Hepatic stellate cell (primary cell): ENCODE measurements at regions not wholly inside any gene's neighbourhood (a gene's known extent, or its start where the extent isn't known, plus 50 kb on each side); places are given as distances from the start of the nearest gene placed in this dataset.

Source experiments
- DNase-seq: peaks from one replicate; pipeline ENCODE4 v3.0.0; 2011; ENCODE audit warnings: low spot score

- DNase-seq = peak; percentile 67
Measured at GRCh38 chr10:113326160-113327111, 226.4 kb upstream of the HABP2 start.

DNA sequence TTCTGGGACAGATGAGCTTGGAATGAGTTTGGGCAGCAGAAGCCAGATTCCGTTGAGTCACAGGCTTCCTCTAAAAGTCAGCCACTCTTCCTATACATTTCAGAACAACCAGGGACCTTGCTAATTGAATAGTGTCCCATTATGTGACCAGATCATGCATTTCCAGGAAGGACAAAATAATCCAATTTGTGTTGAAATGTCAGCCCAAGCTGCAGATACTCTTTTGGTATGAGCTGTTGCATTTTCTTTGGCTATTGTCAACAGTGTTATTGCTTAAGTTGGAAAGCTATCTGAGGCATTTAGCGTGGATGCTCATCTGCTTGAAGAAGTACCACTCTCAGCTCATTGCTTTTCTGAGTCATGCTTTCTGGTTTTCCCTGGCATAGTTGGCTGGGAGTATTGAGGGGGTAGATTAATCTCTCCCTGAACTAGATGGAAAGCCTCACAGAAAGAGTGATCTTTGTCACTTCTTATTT lies 223.7 kb upstream of the HABP2 start:
- no peak for DNase-seq

- no peak for DNase-seq
Measured at GRCh38 chr10:113331961-113332360, 220.9 kb upstream of the HABP2 start.

- no peak for DNase-seq
Measured at GRCh38 chr10:113333313-113333712, 219.5 kb upstream of the HABP2 start.

DNA sequence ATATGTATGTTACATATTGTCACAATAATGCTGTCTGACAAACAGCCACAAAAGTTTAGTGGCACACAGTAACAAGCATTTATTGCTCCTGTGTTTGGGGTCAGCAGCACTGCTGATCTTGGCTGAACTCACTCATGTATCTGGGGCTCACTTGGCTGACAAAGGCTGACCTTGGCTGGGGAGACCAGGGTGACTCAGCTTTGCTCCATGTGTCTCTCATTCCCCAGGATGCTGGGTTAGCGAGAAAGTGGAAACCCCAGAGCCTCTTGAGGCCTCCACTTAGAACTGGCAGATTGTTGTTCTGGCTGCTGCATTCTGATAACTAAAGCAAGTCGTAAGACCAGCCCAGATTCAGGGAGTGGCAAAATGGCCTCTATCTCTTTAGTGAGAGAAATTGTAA lies 217.3 kb upstream of the HABP2 start:
- DNase-seq = no peak

GRCh38 chr10:113336549-113337130 lies 216.2 kb upstream of the HABP2 start:
- no peak for DNase-seq

DNA sequence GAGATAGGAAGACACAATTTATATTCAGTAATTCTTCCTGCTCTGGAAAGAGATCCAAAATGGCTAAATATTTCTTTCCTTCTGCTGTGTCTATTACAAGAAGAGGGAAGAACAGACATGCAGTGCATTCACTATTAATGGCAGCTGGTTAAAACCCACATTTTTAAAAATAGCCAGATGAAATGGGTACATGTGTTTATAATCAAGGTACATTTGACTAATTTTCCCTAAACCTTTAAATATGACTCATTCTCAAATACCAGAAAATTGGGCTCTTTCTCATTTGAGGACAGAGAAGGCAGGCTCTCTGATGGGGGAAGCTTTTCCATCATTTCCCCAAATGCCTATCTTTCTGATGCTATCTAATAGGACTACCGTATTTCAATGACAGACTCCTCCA lies 215.7 kb upstream of the HABP2 start:
- DNase-seq = no peak

DNA sequence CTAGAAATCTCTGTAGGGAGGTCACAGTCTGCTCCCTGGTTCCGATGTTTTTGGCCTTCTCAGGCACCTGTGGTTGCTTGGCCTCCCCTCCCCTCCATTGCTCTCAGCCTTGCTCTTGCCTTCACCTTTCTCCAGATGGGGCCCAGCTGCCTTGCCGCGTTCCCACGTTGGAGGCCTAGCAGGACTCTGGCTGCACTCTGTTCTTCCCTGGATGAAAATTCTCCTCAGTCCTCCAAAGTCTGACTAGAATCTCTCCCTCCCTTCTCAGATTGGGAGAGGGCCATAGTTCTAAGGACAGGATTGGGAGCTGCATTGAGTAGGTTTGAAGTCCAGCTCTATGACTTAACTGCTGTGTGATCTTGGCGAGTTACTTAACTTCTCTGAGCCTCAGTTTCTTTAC lies 213.7 kb upstream of the HABP2 start:
- DNase-seq = no peak

- DNase-seq = no peak
Measured at GRCh38 chr10:113340282-113340681, 212.6 kb upstream of the HABP2 start.

DNA sequence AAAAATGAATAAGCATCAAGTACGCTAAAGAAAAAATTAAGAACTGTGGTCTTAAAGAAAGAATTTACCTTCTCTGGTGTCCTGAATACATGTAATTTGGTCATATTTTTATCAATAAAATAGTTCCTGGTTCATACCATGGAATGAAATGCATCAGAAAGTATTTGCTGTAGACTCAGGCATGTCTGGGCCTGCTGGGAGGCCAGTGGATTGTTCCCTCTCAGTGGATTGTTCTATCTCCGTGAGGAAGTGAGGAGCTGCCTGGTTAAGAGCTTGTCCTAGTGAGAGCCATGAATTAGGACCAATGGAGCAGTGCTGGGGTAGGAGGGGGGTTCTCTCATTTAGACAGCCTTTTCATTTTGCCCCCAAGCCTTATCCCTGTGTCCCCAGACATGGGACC lies 211.7 kb upstream of the HABP2 start:
- no peak for DNase-seq

- no peak for DNase-seq
Measured at GRCh38 chr10:113345826-113346624, 206.8 kb upstream of the HABP2 start.

DNA sequence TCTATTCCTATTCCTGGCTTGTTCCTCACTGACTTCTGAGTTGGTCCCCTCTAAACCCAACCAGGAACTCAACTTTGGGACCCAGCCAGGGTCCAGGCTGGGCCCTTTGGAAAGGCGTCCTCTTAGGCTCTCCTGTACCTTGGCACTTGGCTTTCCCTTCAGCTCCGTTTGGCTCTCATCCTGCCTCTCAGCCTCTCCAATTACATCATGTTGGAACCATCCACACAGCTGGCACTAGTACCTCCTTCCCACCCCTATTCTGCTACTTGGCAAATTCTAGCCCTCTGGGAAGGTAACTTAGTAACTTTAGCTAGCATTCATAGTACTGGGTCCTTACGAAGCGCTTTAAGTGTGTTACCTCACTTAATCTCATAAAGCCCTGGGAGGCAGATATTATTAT lies 205.3 kb upstream of the HABP2 start:
- DNase-seq = no peak

DNA sequence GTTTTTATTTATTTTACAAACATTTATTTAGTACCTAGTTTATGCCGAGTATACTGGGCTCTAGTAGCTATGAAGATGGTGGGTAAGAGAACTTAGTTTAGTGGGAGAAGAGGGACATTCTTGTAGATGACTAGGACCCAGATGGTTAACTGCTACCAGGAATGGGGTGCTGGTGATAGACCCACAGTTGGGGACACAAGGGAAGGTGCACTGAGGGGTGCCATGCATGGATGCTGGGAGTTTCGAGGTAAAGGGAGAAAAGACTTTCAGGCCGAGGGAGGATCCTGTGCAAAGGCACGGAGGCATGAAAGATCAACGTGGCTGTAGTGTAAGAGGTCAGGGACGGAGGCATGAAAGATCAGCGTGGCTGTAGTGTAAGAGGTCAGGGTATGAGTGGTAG lies 204.2 kb upstream of the HABP2 start:
- no peak for DNase-seq

GRCh38 chr10:113350311-113351040 lies 202.4 kb upstream of the HABP2 start:
- DNase-seq = no peak

DNA sequence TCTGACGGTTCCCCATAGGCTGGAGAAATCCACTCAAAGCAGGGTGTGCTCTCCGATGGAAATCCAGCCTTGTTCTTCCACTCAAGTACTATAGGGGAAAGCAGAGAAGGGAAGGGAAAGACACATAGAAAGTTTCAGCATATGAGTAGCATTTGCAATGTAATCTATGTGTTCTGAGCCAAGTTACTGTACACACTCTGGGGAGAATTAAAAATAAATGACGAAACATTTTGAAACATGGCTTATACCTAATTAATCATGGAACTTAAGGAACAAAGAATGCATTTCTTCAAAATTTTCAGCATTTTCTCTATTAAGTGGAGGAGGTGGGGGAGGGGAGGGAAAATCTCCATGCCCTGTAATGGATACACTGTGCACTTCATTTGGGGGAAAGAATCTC lies 198.1 kb upstream of the HABP2 start:
- no peak for DNase-seq

DNA sequence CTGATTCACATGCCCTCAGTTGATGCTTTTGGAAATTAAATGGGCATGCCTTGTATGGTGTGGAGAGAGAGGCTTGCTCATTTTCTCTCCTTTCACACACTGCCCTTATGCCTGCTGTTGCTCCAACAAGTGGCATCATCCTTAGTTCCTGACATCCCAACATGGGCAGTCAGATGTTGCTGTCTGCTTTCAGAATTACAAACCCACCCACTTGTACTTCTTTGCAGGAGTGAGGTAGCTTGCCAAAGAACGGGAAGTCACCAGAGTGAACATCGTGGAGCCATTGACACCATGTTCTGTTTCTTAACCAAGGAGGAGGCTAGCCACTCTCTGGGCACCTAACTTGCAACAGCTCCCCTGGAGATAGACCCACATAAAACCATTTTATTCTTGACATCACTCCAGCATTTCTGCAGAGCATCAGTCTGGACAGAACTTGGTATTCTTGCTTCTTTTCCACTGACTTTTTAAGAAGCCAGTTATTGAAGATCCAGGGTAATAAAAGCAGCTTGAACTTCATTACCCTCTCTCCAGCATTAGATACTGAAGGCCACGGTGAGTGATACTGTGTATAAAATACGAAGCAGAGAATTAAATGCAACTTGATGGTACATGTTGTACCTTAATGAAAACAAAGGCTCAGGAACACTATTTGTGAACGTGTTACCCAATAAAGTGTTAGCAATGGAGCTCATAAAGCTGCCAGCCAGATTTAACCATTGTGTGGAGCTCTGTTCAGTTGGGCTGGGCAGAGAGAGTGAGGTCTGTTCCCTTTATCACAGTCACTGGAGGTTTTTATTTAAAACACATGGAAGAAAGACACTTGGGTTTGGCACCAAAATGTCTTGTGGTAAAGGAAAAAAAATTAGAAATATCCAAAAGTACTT lies 195.8 kb upstream of the HABP2 start:
- no peak for DNase-seq

DNA sequence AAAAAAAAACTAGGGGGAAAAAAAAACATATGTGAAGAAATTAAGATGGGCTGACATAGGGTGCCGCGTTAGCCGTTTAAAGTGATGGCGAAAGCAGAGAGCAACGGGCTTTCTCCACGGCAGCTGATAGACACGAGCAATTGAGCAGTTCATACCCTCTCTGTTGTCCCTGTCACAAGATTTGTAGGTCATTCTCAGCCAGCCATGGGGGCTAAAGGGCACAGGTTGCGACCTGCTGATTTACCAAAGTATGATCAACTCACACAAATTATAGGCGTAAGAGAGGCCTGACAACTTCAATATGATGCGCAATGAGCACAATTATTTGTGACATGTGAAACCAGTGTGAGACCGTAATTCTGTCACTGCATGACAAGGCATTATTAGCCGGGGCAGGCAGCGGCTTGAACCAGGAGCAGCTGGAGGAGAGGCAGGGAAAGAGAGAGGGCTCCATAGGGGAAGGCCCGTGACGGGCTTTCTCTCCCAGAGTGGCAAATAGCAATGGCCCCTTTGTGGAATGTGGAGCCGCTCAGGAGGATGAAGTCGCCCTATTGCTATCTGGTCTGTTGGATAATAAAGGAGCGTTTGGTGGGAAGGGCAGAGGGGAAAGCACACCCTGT lies 195.1 kb upstream of the HABP2 start:
- DNase-seq = no peak

- no peak for DNase-seq
Measured at GRCh38 chr10:113359655-113360054, 193.2 kb upstream of the HABP2 start.

- DNase-seq = no peak
Measured at GRCh38 chr10:113360870-113361269, 192.0 kb upstream of the HABP2 start.

- no peak for DNase-seq
Measured at GRCh38 chr10:113362645-113363091, 190.2 kb upstream of the HABP2 start.
